ENCODE measurements at regions not wholly inside any gene's neighbourhood (a gene's known extent, or its start where the extent isn't known, plus 50 kb on each side); places are given as distances from the start of the nearest gene placed in this dataset.

- Histone ChIP-seq H3K4me2 (ENCODE audit: low read length) (no peak within 1 kb of the TSS), H3K9me2 (ENCODE audit: insufficient read depth) (no peaks in the 10 kb centered on the region), H2AFZ (ENCODE audit: low read depth, low read length, poor library complexity, severe bottlenecking) (no peak within 1 kb of the TSS), H3K27ac (ENCODE audit: low read depth, low read length) (no peak within 1 kb of the TSS), H3K9ac (ENCODE audit: low read length) (no peak within 1 kb of the TSS), H3K9me3 (ENCODE audit: control insufficient read depth in 1 of 2, insufficient read depth in 1 of 2, low read depth in 1 of 2, low read length in 2 of 2) (no peaks in the 10 kb centered on the region), H3K4me3 (replicated peaks in 1 of 2; ENCODE audit: low read depth in 1 of 2, low read length in 2 of 2) (no peak within 1 kb of the TSS), H3K4me1 (ENCODE audit: control insufficient read depth in 1 of 2, insufficient read depth in 2 of 2, low read length in 2 of 2) (peaks cover 10 to 14% of the 10 kb centered on the region in 2 experiments; a peak in 3 of 4 replicates), H3K79me2 (ENCODE audit: insufficient read depth, low read length) (no peaks in the 10 kb centered on the region; the same call in 1 of the 2 replicates), H3K27me3 (ENCODE audit: insufficient read depth, low read length) (no peaks in the 10 kb centered on the region), H4K20me1 (ENCODE audit: insufficient read depth) (no peaks in the 10 kb centered on the region), H3K36me3 (ENCODE audit: control insufficient read depth in 1 of 2, insufficient read depth in 2 of 2, low read length in 2 of 2) (no peaks in the 10 kb centered on the region)
- ChIA-PET RAD21 (ENCODE audit: low non-redundant PET in 1 of 2, low total read pairs in 2 of 2, uncharacterized antibody in 2 of 2, unreplicated experiment in 2 of 2) (interaction anchor here in 1 of 2 experiments (1.2 kb wide), 1 partner anchor 166 kb away, joined by 3 read pairs; no protein-coding TSS in a partner anchor), CTCF (interaction anchor here (1.6 kb wide), 1 partner anchor 11 kb away, joined by 4 read pairs; no protein-coding TSS in a partner anchor), POLR2A (no interaction called here)
- DNase-seq (ENCODE audit: low read depth, low spot score) (no peak), ATAC-seq (no peak)
- intact Hi-C loops (cut with micrococcal nuclease): no loop called here
- no peak for TF ChIP-seq ELF1 (IDR thresholded peaks at IDR 0.05; ENCODE audit: borderline replicate concordance, low read depth)
- TF ChIP-seq CTCF (IDR thresholded peaks at IDR 0.05 in 2 of 3, conservative IDR thresholded peaks at IDR 0.05 in 1 of 3; ENCODE audit: borderline replicate concordance in 1 of 3, insufficient read depth in 1 of 3, low read depth in 2 of 3, low read length in 2 of 3): no peak
- TF ChIP-seq ATF3 (IDR thresholded peaks at IDR 0.05): no peak
- TF ChIP-seq MAX (IDR thresholded peaks at IDR 0.05): no peak
- TF ChIP-seq TCF7L2 (IDR thresholded peaks at IDR 0.05; ENCODE audit: borderline replicate concordance, extremely low read depth, insufficient read depth, insufficient read length): no peak
- no peak for TF ChIP-seq JUND (IDR thresholded peaks at IDR 0.05)
- no peak for TF ChIP-seq POLR2AphosphoS5 (IDR thresholded peaks at IDR 0.05; ENCODE audit: low read depth, low read length)
- no peak for TF ChIP-seq EZH2phosphoT487 (IDR thresholded peaks at IDR 0.05; ENCODE audit: borderline replicate concordance)
- TF ChIP-seq ZBTB33 (IDR thresholded peaks at IDR 0.05; ENCODE audit: extremely low read depth, insufficient replicate concordance, low read length): no peak
- TF ChIP-seq SRF (IDR thresholded peaks at IDR 0.05; ENCODE audit: low read depth): no peak
- no peak for TF ChIP-seq ZNF274 (IDR thresholded peaks at IDR 0.05; ENCODE audit: low read depth, low read length)
- TF ChIP-seq SP1 (IDR thresholded peaks at IDR 0.05; ENCODE audit: low read depth): no peak
- BruUV-seq (replicated peaks): no TSS peak
Measured at GRCh38 chr3:159839561-159840379, 148.9 kb upstream of the IL12A start, which contains the start of gene SCHIP1. Gene SCHIP1 (plus strand): TSS chr3:159839861.

All from HCT116 (cell line).